D721Med (cell line): ENCODE measurements at regions not wholly inside any gene's neighbourhood (a gene's known extent, or its start where the extent isn't known, plus 50 kb on each side); places are given as distances from the start of the nearest gene placed in this dataset.

Experiments
- DNase-seq: peaks from one replicate; pipeline ENCODE4 v3.0.0; 2011; ENCODE audit warnings: low spot score; ENCODE audit not compliant: insufficient read length
- FAIRE-seq: peaks from 2 replicates; lab custom pipeline; 2011; peaks lifted over from hg19 to GRCh38; lab: Jason Lieb, UNC
- CTCF ChIP-seq: IDR thresholded peaks from 2 replicates; pipeline ENCODE4 v1.5.1; 2012; ENCODE audit warnings: mild to moderate bottlenecking, control low read depth; ENCODE audit not compliant: insufficient read depth; ENCODE audit errors: missing control alignments

GRCh38 chrX:40201329-40201885 is 103.6 kb upstream of the BCOR start:
- no peak for TF ChIP-seq CTCF
- DNase-seq = no peak
- no peak for FAIRE-seq

DNA sequence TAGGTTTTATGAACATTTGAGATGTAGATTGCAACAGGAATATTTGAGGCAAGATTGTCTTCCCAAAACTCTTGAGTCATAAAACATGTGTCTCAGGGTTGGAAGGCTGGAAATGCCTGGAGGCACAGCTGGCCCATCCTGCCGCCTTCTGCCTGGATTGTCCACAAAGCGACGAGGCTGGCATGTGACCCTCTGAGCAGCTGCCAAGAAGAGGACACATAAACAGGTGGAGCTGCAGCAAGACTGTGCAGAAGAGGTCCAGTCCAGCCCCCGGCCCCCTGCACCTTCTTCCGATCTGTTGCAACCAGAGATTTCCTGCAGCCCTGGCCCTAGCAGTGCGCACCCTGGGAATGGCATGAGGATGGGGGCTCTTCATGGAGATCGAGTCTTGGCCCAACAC is 101.9 kb upstream of the BCOR start:
- FAIRE-seq = no peak
- TF ChIP-seq CTCF = no peak
- no peak for DNase-seq

DNA sequence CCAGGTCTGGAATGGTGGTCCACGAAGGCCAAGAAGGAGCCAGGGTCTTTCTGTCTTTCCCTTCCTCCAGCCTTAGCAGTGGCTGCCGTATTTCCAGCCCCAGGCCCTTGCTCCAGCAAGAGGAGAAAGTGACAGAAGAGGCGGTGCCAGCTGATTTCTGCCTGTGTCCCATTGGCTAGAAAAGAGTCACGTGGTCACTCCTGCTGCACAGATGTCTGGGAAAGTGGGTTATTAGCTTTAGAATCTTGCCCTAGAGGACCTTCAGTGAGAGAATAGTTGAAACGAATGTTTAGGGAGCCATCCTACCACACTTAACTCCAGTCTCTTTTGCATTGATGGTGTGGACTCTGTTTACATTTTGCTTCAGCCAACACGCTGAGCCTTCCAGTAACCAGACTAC is 99.3 kb upstream of the BCOR start:
- no peak for FAIRE-seq
- DNase-seq = no peak
- TF ChIP-seq CTCF = no peak

GRCh38 chrX:40195368-40195767 is 97.6 kb upstream of the BCOR start:
- no peak for TF ChIP-seq CTCF
- FAIRE-seq (no peak), DNase-seq (no peak)

- DNase-seq = no peak
- no peak for TF ChIP-seq CTCF
- FAIRE-seq = no peak
Measured at GRCh38 chrX:40192196-40192595, 94.4 kb upstream of the BCOR start.

- no peak for TF ChIP-seq CTCF
Measured at GRCh38 chrX:40189637-40190036, 91.9 kb upstream of the BCOR start.

DNA sequence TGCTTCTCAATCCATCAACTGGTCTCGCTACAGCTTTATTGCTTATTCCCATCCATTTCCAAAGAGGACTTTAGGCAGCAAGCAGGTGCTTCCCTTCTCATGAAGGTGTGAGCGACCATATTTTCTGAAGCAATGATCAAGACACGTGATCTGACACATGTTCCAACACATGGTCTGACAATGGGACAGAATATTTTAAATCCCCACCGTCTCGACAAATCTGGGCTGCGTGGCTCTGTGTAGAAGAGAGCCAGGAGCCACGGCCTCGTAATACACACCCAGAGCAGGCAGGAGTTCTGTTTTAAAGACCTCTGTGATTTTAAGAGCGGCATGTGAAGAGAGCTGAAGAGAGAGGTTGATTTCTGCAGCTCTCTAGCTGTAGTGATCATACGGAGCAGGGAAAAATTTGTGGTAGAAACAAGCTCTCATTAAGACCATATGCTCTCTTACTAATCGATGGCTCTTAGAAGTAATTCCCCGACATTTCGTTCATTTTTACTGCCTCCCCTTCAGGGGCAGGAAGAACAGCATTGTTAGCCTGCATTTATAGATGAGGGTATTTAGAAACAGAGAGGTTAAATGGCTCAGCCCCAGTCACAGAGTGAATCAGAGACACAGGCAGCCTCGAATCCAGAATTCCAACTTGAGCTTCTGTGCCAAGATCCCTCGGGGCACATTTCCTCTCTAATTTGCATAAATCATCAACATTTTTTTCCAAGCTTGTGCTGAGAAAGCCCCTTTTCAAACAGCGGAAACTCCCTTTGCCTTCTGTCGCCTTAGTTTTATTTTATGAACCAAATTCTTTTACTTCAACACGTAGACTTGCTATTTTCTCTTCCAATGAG is 91.0 kb upstream of the BCOR start:
- DNase-seq (no peak), FAIRE-seq (peak; percentile 55)
- TF ChIP-seq CTCF = no peak

More at GRCh38 chrX:40189637-40190036, 91.9 kb upstream of the BCOR start:
- FAIRE-seq (peak; percentile 38), DNase-seq (no peak)
